HG03575 (cell line): ENCODE measurements at regions not wholly inside any gene's neighbourhood (a gene's known extent, or its start where the extent isn't known, plus 50 kb on each side); places are given as distances from the start of the nearest gene placed in this dataset.
A peak's percentile ranks its signal among the peaks of the same experiment; 100 is the strongest.
"Not testable (repeated sequence)": the region's sequence is repeated elsewhere in the genome, so short reads cannot be mapped to it uniquely, and the experiment has no call there.

Experiments used
- ATAC-seq: cut with Tn5 transposase; IDR thresholded peaks from one replicate; pipeline ENCODE4 v1.9.1; 2021; ENCODE audit not compliant: unreplicated experiment, insufficient number of reproducible peaks, low FRiP score; ENCODE audit errors: extremely low read depth

- ATAC-seq = no peak
These were observed 56.3 kb downstream of the FOXI3 start for GRCh38 chr2:88396209-88396608.

DNA sequence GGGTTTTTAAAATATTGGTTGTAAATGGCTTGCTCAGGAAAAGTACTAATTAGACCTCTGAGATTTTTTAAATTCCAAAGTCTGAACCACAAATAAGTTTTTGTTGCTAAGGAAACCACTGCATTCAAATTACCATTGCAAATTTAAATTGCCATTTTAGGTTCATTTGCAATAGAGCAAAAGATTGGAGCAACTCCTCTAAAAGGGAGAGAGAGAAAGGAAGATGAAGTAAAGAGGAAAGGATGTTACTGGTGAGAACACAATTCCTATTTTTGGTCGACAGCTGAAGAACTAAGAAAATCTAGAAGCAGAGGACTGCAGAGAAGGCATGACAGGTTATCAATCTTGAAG, 74.9 kb downstream of the FOXI3 start:
- ATAC-seq = no peak

DNA sequence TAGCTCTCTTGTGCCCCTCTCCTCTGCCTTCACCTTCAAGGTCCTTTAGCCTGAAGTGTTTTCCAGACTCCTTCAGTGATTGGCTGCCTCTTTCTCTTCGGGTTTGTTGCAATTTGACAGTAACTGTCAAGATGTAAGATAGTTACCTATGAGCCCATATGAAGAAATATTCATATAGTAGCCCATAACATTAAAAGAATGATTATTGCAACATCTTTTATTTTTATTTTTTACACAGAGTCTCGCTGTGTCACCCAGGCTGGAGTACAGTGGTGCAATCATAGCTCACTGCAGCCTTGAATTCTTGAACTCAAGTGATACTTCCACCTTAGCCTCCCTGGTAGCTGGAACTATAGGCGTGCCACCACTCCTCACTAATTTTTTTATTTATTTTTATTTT, 80.5 kb downstream of the FOXI3 start:
- no peak for ATAC-seq

DNA sequence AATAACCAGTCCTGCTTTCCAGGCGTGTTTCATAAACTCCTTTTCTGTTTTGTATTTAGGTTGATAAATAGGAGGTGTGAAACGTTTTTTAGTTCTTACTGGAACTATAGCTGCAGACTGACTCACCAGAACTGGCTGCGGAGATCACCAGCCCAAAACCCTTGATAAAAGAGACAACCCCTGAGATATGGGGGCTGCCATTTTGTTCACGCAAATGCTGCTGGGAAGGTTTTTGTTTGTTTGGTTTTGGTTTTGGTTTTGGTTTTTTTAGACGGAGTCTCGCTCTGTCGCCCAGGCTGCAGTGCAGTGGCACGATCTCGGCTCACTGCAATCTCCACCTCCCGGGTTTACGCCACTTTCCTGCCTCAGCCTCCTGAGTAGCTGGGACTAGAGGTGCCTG, 87.1 kb downstream of the FOXI3 start:
- not testable (repeated sequence) for ATAC-seq

GRCh38 chr2:88355486-88355885, 97.0 kb downstream of the FOXI3 start:
- ATAC-seq = no peak

DNA sequence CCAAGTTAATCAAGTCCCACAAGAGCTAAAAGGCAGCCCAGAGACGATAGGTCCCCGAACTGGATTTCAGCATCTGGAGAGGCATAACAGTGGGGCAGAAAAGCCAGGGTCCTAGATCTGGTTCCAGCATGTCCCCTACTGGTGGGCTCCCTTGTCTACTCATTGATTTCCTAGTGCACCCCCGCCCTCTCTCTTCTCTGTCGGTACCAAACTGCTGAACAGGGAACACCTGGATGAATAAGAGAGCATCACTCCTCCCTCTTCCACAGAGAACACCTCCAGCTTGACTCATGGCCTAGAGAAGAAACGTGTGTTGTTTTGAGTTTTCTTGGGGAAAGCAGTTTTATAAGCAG, 101.3 kb downstream of the FOXI3 start:
- no peak for ATAC-seq

- ATAC-seq = no peak
These were observed 101.9 kb downstream of the FOXI3 start for GRCh38 chr2:88350331-88351248.

- ATAC-seq = no peak
These were observed 106.7 kb downstream of the FOXI3 start for GRCh38 chr2:88345842-88346241.

DNA sequence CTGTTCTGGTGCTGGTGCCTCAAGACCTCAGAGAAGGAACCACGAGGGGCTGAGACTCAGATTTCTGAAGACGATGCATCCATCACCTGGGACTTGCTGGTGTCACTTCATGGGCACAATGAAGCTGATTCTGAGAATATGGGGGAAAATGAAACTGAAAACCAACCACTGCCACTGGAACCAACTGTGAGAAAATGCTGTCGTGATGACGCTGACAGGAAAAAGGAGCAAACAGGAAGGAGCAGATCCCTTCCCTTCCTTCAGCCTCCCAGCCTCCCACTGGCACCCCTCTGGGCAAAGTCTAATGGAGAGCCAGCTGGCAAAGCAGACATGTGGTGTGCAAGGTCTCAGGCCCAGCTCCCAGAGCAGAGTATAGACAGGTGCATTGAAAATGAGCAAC, 109.7 kb downstream of the FOXI3 start:
- no peak for ATAC-seq

- no peak for ATAC-seq
These were observed 118.1 kb downstream of the FOXI3 start for GRCh38 chr2:88334418-88334817.

- ATAC-seq = no peak
These were observed 121.3 kb downstream of the FOXI3 start for GRCh38 chr2:88331239-88331638.

- peak; percentile 74 for ATAC-seq
These were observed 122.5 kb downstream of the FOXI3 start for GRCh38 chr2:88329815-88330603.

DNA sequence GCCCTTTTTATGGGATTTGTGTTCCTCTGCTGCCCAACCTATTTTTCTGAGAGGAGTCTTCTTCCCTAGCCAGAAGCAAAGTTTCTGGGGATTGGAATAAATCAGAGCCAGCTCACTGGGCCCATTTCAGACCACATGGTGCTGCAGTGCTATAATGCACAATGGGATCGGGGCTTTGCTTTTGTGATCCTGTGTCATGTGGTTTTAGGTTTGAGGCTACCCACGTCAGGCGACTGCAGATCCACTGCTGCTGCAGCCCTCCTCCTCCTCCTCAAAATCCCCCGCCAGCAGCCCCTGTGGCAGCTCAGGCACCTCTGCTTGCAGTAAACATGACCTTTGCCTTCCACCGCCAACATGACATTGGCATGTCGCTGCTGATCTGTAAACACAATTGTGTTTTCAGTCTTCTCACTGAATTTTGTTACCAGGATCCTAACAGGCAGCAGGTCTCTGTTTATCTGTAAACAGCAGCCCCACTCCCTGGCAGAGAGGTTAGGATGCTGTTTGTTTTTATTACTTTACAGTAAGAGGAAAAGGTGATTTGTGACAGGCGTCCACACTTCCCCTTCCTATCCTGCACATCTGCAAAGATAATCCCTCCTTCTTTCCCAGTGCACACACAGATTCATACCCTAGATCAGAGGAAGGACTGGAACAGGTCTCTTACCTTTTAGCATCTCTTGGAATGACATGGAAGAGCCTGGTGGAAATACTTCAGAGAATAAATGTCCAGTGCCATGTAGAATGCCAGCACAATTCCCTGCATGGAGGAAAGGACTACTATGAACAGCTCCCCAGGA, 130.8 kb downstream of the FOXI3 start:
- ATAC-seq = no peak

- ATAC-seq = no peak
These were observed 132.3 kb downstream of the FOXI3 start for GRCh38 chr2:88320076-88320773.

GRCh38 chr2:88318956-88319330, 133.6 kb downstream of the FOXI3 start:
- ATAC-seq = no peak

DNA sequence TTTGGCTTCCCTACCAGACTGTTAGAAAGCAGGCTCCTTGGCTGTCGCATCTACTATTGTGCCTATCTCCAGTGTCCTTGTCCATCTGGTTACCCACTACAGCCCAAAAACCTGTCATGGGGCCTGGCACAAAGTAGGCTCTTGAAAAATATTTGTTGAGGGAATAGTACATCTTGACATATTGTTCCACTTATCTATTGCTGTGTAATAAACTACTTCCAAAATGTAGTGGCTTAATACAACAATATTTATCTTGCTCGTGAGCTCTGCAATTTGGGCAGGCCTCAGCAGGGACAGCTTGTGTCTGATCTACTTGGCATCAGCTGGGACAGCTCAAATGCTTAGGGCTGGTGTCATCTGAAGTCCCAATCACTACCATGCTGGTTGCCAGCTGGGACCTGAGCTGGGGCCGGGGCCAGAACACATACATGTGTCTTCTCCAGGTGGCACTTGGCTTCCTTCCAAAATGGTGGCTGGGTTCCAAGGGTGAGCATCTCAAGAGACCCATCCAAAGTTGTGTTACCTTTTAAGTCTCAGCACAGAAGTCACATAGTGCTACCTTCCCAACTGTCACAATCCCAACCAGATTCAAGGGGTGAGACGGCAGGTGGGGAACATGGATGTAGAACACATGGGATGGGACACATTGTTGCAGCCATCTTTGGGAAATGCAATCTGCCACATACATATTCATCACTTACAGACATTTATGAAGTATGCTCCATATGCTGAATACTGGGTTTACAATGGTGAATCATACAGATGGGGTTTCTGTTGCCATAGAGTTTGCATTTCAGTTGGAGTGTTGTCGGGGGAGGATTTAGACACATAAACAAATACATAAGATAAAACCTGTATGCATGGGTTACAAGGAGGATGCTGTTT, 134.2 kb downstream of the FOXI3 start:
- no peak for ATAC-seq

GRCh38 chr2:88310787-88311186, 140.6 kb downstream of the THNSL2 start:
- ATAC-seq = no peak

DNA sequence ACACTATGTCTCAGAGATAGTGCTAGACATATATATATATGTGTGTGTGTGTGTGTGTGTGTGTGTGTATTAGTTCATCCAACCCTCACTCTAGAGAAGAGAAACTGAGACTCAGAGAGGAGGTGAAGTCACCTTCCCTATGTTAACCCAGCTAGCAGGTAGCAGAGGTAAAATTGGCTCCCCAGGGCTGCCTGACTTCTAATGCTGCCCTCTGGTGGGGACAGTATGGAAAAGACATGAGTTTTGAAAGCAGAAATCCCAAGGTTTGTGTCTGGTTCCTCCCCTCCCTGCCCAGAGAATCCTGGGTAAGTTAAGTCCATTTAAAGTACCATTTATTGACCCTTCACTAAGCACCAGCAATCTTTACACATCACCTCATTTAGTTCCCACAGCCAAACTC, 137.7 kb downstream of the THNSL2 start:
- no peak for ATAC-seq
